Activated T-cell treated with anti-CD3 and anti-CD28 coated beads for 4 hours (primary cell): ENCODE measurements at regions not wholly inside any gene's neighbourhood (a gene's known extent, or its start where the extent isn't known, plus 50 kb on each side); places are given as distances from the start of the nearest gene placed in this dataset.

ENCODE experiments used
- DNase-seq: peaks from one replicate; pipeline ENCODE4 v3.0.0-alpha.2; 2020

- DNase-seq: no peak
Observed at GRCh38 chr5:82384034-82384750, 106.0 kb upstream of the RPS23 start.

GRCh38 chr5:82381591-82381990 lies 103.4 kb upstream of the RPS23 start:
- DNase-seq: no peak

GRCh38 chr5:82376307-82376706 lies 98.2 kb upstream of the RPS23 start:
- DNase-seq: no peak

GRCh38 chr5:82375488-82376244 lies 97.5 kb upstream of the RPS23 start:
- DNase-seq: no peak

- no peak for DNase-seq
Observed at GRCh38 chr5:82374637-82375036, 96.5 kb upstream of the RPS23 start.

GRCh38 chr5:82367930-82368329 lies 89.8 kb upstream of the RPS23 start:
- DNase-seq: no peak

- DNase-seq: peak; percentile 18
Observed at GRCh38 chr5:82365744-82366228, 87.6 kb upstream of the RPS23 start.

GRCh38 chr5:82365026-82365425 lies 86.9 kb upstream of the RPS23 start:
- DNase-seq: no peak

GRCh38 chr5:82364497-82364896 lies 86.3 kb upstream of the RPS23 start:
- DNase-seq: no peak

GRCh38 chr5:82363524-82363923 lies 85.4 kb upstream of the RPS23 start:
- DNase-seq: no peak

GRCh38 chr5:82362636-82363035 lies 84.5 kb upstream of the RPS23 start:
- DNase-seq: no peak

- DNase-seq: no peak
Observed at GRCh38 chr5:82360022-82360421, 81.9 kb upstream of the RPS23 start.

- no peak for DNase-seq
Observed at GRCh38 chr5:82359272-82359671, 81.1 kb upstream of the RPS23 start.

GRCh38 chr5:82358457-82358856 lies 80.3 kb upstream of the RPS23 start:
- no peak for DNase-seq

GRCh38 chr5:82356808-82357671 lies 78.9 kb upstream of the RPS23 start:
- DNase-seq: peak; percentile 49

GRCh38 chr5:82356021-82356420 lies 77.9 kb upstream of the RPS23 start:
- DNase-seq: no peak

GRCh38 chr5:82355496-82355895 lies 77.3 kb upstream of the RPS23 start:
- DNase-seq: no peak

GRCh38 chr5:82355053-82355452 lies 76.9 kb upstream of the RPS23 start:
- DNase-seq: no peak

GRCh38 chr5:82354543-82354942 lies 76.4 kb upstream of the RPS23 start:
- DNase-seq: no peak

- DNase-seq: no peak
Observed at GRCh38 chr5:82353522-82353921, 75.4 kb upstream of the RPS23 start.

GRCh38 chr5:82352146-82352791 lies 74.1 kb upstream of the RPS23 start:
- DNase-seq: no peak

GRCh38 chr5:82351754-82352145 lies 73.6 kb upstream of the RPS23 start:
- DNase-seq: no peak

GRCh38 chr5:82351297-82351696 lies 73.1 kb upstream of the RPS23 start:
- no peak for DNase-seq
